ENCODE measurements at regions not wholly inside any gene's neighbourhood (a gene's known extent, or its start where the extent isn't known, plus 50 kb on each side); places are given as distances from the start of the nearest gene placed in this dataset.

GRCh38 chr17:73815474-73815873 lies 171.2 kb upstream of the SDK2 start:
- Histone ChIP-seq H3K4me3 (no peak overlapping the region), H3K36me3 (ENCODE audit: control insufficient read depth in 4 of 4, insufficient read depth in 4 of 4, low read length in 4 of 4) (no peaks in the 10 kb centered on the region), H3K27me3 (ENCODE audit: control insufficient read depth in 3 of 3, insufficient read depth in 3 of 3, low read length in 2 of 3) (no peaks in the 10 kb centered on the region), H3K9me3 (ENCODE audit: control insufficient read depth in 4 of 4, insufficient read depth in 3 of 4, low read length in 3 of 4) (peaks cover 0 to 4% (median 0%) of the 10 kb centered on the region in 4 donors), H3K27ac (ENCODE audit: low read depth in 1 of 2, low read length in 1 of 2) (no peak overlapping the region), H3K9ac (ENCODE audit: insufficient read depth in 1 of 2, low read length in 2 of 2) (no peak overlapping the region), H3K4me1 (ENCODE audit: control insufficient read depth in 5 of 5, insufficient read depth in 5 of 5, low read length in 5 of 5) (no peaks in the 10 kb centered on the region)
- 81 to 89% methylated on average over 5 of the region's 5 CpGs for WGBS, 2 donors
- ATAC-seq (ENCODE audit: insufficient read depth, low FRiP score) (no peak), DNase-seq (no peak)
- no peak for TF ChIP-seq CTCF (IDR thresholded peaks at IDR 0.05; ENCODE audit: control extremely low read depth, extremely low read depth)

DNA sequence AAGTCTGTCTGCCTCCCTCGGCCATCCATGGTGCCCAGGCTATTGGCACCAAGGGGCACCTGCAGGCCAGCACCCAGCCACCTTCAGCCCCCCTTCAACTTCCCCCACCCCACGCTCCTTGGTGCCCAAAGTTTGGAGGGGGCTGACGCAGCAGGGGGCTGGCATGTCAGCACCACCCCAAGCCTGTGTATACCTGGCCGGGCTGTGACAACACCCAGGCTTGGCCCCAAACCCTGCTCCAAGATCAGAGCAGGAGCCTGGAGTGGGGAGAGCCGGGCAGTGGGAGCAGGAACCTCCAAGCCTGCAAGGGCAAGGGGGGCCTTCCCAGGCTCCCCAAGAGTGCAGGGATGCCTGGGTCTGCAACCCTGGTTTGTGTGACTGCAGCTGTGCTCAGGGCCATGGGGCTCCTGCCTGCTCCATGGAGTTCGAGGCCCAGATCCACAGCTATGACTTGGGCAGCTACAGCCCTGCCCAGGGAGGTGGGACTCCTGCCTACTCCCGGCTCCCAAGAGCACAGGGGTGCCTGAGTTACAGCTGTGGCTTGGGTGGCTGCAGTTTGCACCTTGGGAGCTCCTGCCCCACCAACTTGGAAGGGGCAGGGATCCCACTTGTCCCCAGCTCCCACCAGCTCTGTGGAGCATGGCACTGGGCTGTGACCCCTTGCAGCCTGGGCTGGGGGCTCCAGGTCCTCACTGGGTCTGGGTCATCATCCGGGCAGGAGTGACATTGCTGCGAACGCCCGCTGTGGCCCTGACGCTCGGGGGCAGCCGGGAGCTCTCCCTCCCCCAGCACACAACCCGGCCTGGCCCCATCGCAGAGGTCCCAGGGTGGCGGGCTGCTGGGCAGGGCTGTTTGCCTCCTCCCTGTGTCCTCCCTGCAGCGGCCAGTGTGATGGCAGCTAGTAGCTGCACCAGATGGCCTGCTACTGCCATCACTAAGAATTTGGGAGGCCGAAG lies 175.5 kb upstream of the SDK2 start:
- Histone ChIP-seq H3K4me3 (no peak overlapping the region), H3K9ac (ENCODE audit: insufficient read depth in 1 of 2, low read length in 2 of 2) (no peak overlapping the region), H3K27me3 (ENCODE audit: control insufficient read depth in 3 of 3, insufficient read depth in 3 of 3, low read length in 2 of 3) (no peaks in the 10 kb centered on the region), H3K4me1 (ENCODE audit: control insufficient read depth in 5 of 5, insufficient read depth in 5 of 5, low read length in 5 of 5) (peaks cover 0 to 12% (median 0%) of the 10 kb centered on the region in 5 donors), H3K36me3 (ENCODE audit: control insufficient read depth in 4 of 4, insufficient read depth in 4 of 4, low read length in 4 of 4) (no peaks in the 10 kb centered on the region), H3K9me3 (ENCODE audit: control insufficient read depth in 4 of 4, insufficient read depth in 3 of 4, low read length in 3 of 4) (peaks cover 0 to 4% (median 0%) of the 10 kb centered on the region in 4 donors), H3K27ac (ENCODE audit: low read depth in 1 of 2, low read length in 1 of 2) (no peak overlapping the region)
- no peak for TF ChIP-seq CTCF (IDR thresholded peaks at IDR 0.05; ENCODE audit: control extremely low read depth, extremely low read depth)
- no peak for ATAC-seq (ENCODE audit: insufficient read depth, low FRiP score)
- DNase-seq, result no peak
- 92 to 94% methylated on average over 19 of the region's 19 CpGs for WGBS, 2 donors

GRCh38 chr17:73820686-73821448 lies 176.6 kb upstream of the SDK2 start:
- 49 to 61% methylated on average over 20 of the region's 20 CpGs for WGBS, 2 donors
- Histone ChIP-seq H3K27ac (ENCODE audit: low read depth in 1 of 2, low read length in 1 of 2) (no peak overlapping the region), H3K4me3 (no peak overlapping the region), H3K27me3 (ENCODE audit: control insufficient read depth in 3 of 3, insufficient read depth in 3 of 3, low read length in 2 of 3) (no peaks in the 10 kb centered on the region), H3K36me3 (ENCODE audit: control insufficient read depth in 4 of 4, insufficient read depth in 4 of 4, low read length in 4 of 4) (no peaks in the 10 kb centered on the region), H3K4me1 (ENCODE audit: control insufficient read depth in 5 of 5, insufficient read depth in 5 of 5, low read length in 5 of 5) (peaks cover 0 to 12% (median 0%) of the 10 kb centered on the region in 5 donors), H3K9me3 (ENCODE audit: control insufficient read depth in 4 of 4, insufficient read depth in 3 of 4, low read length in 3 of 4) (peaks cover 0 to 4% (median 0%) of the 10 kb centered on the region in 4 donors), H3K9ac (ENCODE audit: insufficient read depth in 1 of 2, low read length in 2 of 2) (no peak overlapping the region)
- DNase-seq (peak in 1 of 3 donors; percentile 35), ATAC-seq (ENCODE audit: insufficient read depth, low FRiP score) (no peak)
- peak; percentile 25 for TF ChIP-seq CTCF (IDR thresholded peaks at IDR 0.05; ENCODE audit: control extremely low read depth, extremely low read depth)

Measured in lung (tissue), 11 donors.